IMR-90 (cell line): ENCODE measurements at regions not wholly inside any gene's neighbourhood (a gene's known extent, or its start where the extent isn't known, plus 50 kb on each side); places are given as distances from the start of the nearest gene placed in this dataset.
A peak's percentile ranks its signal among the peaks of the same experiment; 100 is the strongest.
"Not testable (repeated sequence)": the region's sequence is repeated elsewhere in the genome, so short reads cannot be mapped to it uniquely, and the experiment has no call there.

Source experiments
- ATAC-seq: fragments of 200-7000 bp; cut with Tn5 transposase; 2 replicates; pipeline ENCODE4 v1.9.1; 2020; ENCODE audit warnings: low read depth, mild to moderate bottlenecking, moderate library complexity
- BruUV-seq: library from RNA; stranded (reverse); fragments of 400-500 nt; replicated peaks from 2 replicates; lab custom pipeline; 2021; lab: Mats Ljungman, UMichigan
- CTCF ChIA-PET: fragments of 300-600 bp; formaldehyde crosslinking; extraction: SDS; loops from one replicate; lab custom pipeline; 2021; ENCODE audit warnings: antibody characterized with exemption; lab: Yijun Ruan, JAX
- POLR2A ChIA-PET: fragments of 300-600 bp; sonication (Branson Sonifier 250); formaldehyde crosslinking; loops from one replicate; lab custom pipeline; 2022; ENCODE audit warnings: antibody characterized with exemption; ENCODE audit not compliant: unreplicated experiment; lab: Charles Lee
- DNase-seq: peaks from one replicate; pipeline ENCODE4 v3.0.0; 2013
- H2AFZ ChIP-seq: replicated peaks from 2 replicates; pipeline ENCODE3; 2013; ENCODE audit warnings: low read length, mild to moderate bottlenecking; ENCODE audit not compliant: poor library complexity
- H2AK5ac ChIP-seq: 2 replicates; pipeline ENCODE4 v1.6.1; 2013; ENCODE audit warnings: low read depth, low read length, inconsistent platforms
- H2AK9ac ChIP-seq: replicated peaks from 2 replicates; pipeline ENCODE3; 2013; ENCODE audit warnings: mild to moderate bottlenecking, low read depth, low read length, moderate library complexity; ENCODE audit not compliant: poor library complexity
- H2BK120ac ChIP-seq: 2 replicates; pipeline ENCODE4 v1.6.1; 2013; ENCODE audit warnings: low read depth, low read length, inconsistent platforms
- H2BK15ac ChIP-seq: 3 replicates; pipeline ENCODE4 v1.6.1; 2013; ENCODE audit warnings: low read depth, low read length, inconsistent platforms
- H2BK20ac ChIP-seq: 2 replicates; pipeline ENCODE4 v1.6.1; 2013; ENCODE audit warnings: low read depth, mild to moderate bottlenecking, inconsistent platforms, low read length, moderate library complexity
- H2BK5ac ChIP-seq: 2 replicates; pipeline ENCODE4 v1.6.1; 2013; ENCODE audit warnings: mild to moderate bottlenecking, low read depth, low read length, inconsistent platforms; ENCODE audit not compliant: poor library complexity, severe bottlenecking
- H3K14ac ChIP-seq: replicated peaks from 2 replicates; pipeline ENCODE4 v1.6.1; 2013; ENCODE audit warnings: low read depth, low read length, inconsistent platforms
- H3K18ac ChIP-seq: 2 replicates; pipeline ENCODE4 v1.6.1; 2013; ENCODE audit warnings: low read depth, low read length, control low read depth
- H3K23ac ChIP-seq: 2 replicates; pipeline ENCODE4 v1.6.1; 2013; ENCODE audit warnings: low read depth, low read length, inconsistent platforms
- H3K27ac ChIP-seq: 2 replicates; pipeline ENCODE4 v1.5.1; 2013; ENCODE audit warnings: mild to moderate bottlenecking, control low read depth, low read length; ENCODE audit not compliant: insufficient read depth
- H3K27me3 ChIP-seq: 2 replicates; pipeline ENCODE4 v1.6.1; 2013; ENCODE audit warnings: low read length; ENCODE audit not compliant: control insufficient read depth, insufficient read depth
- H3K36me3 ChIP-seq: 2 replicates; pipeline ENCODE4 v1.6.1; 2013; ENCODE audit warnings: low read length, mixed read lengths; ENCODE audit not compliant: control insufficient read depth, insufficient read depth
- H3K4ac ChIP-seq: 2 replicates; pipeline ENCODE4 v1.6.1; 2013; ENCODE audit warnings: low read depth, low read length, inconsistent platforms
- H3K4me1 ChIP-seq: 2 replicates; pipeline ENCODE4 v1.6.1; 2013; ENCODE audit warnings: low read length, mixed read lengths; ENCODE audit not compliant: control insufficient read depth, insufficient read depth
- H3K4me2 ChIP-seq: 2 replicates; pipeline ENCODE4 v1.6.1; 2013; ENCODE audit warnings: low read depth, mild to moderate bottlenecking, control low read depth, low read length, moderate library complexity
- H3K4me3 ChIP-seq: 2 replicates; pipeline ENCODE4 v1.5.1; 2013; ENCODE audit warnings: low read depth, mild to moderate bottlenecking, control low read depth, low read length, moderate library complexity; ENCODE audit not compliant: insufficient read depth
- H3K56ac ChIP-seq: 2 replicates; pipeline ENCODE4 v1.6.1; 2013; ENCODE audit warnings: low read length, inconsistent platforms; ENCODE audit not compliant: insufficient read depth; ENCODE audit errors: extremely low read depth
- H3K79me1 ChIP-seq, 2 experiments: 2 replicates each; pipeline ENCODE4 v1.6.1; 2013; ENCODE audit warnings: low read length in 2 of 2, inconsistent platforms in 1 of 2, low read depth in 1 of 2
- H3K9ac ChIP-seq: 2 replicates; pipeline ENCODE4 v1.6.1; 2013; ENCODE audit warnings: low read depth, low read length, control low read depth
- H3K9me1 ChIP-seq: 2 replicates; pipeline ENCODE4 v1.6.1; 2013; ENCODE audit warnings: low read length, inconsistent platforms; ENCODE audit not compliant: insufficient read depth
- H3K9me3 ChIP-seq: 2 replicates; pipeline ENCODE4 v1.6.1; 2013; ENCODE audit warnings: low read length; ENCODE audit not compliant: control insufficient read depth, insufficient read depth
- H4K20me1 ChIP-seq: 2 replicates; pipeline ENCODE4 v1.6.1; 2013; ENCODE audit warnings: low read length, inconsistent platforms; ENCODE audit not compliant: insufficient read depth
- H4K5ac ChIP-seq: 2 replicates; pipeline ENCODE4 v1.6.1; 2013; ENCODE audit warnings: mild to moderate bottlenecking, low read depth, low read length, control low read depth
- H4K8ac ChIP-seq, 2 experiments: 2 replicates each; pipeline ENCODE4 v1.6.1; 2013; ENCODE audit warnings: low read depth in 2 of 2, low read length in 2 of 2, control low read depth in 1 of 2, inconsistent platforms in 1 of 2
- H4K91ac ChIP-seq: 2 replicates; pipeline ENCODE4 v1.6.1; 2013; ENCODE audit warnings: low read depth, low read length, inconsistent platforms; ENCODE audit not compliant: insufficient read depth
- CEBPB ChIP-seq: IDR thresholded peaks from 2 replicates; pipeline ENCODE4 v1.6.1; 2012; ENCODE audit warnings: low read depth, low read length, improper control_type of control experiment
- WGBS, 2 experiments: methylation state at CpG; one replicate each; pipeline versions ENCODE4 v1.1.5 to v1.1.7; 2013; ENCODE audit warnings: missing lambda C conversion rate in 2 of 2; ENCODE audit not compliant: insufficient read length in 1 of 2; ENCODE audit errors: extremely low coverage in 2 of 2; 5-methylcytosine and 5-hydroxymethylcytosine counted together
- dilution Hi-C: fragments of 300-500 bp; cut with HindIII; formaldehyde crosslinking; loops from one replicate; pipeline ENCODE4 v1.14.3; 2018; ENCODE audit warnings: low sequenced_read_pairs; ENCODE audit not compliant: unreplicated experiment
- in situ Hi-C: fragments of 300-500 bp; cut with MboI; formaldehyde crosslinking; loops from 3 replicates; pipeline ENCODE4 v1.14.3; 2019; ENCODE audit warnings: low sequenced_read_pairs, inconsistent platforms, mixed read lengths
- intact Hi-C: fragments of 100-400 bp; cut with micrococcal nuclease; formaldehyde crosslinking; loops from 2 replicates; pipeline ENCODE4 v1.10.0; 2022

- H3K18ac ChIP-seq, CTCF ChIA-PET: not testable (repeated sequence)
- WGBS, 2 experiments = no CpG with 5 or more reads among the region's 2 CpGs
Measured at GRCh38 chr4:170194794-170195193, 105.0 kb upstream of the AADAT start.

More at GRCh38 chr4:170194794-170195193, 105.0 kb upstream of the AADAT start:
- H2AK5ac ChIP-seq, ATAC-seq, H3K4me1 ChIP-seq, H2BK15ac ChIP-seq, dilution Hi-C loops, H3K79me1 ChIP-seq, H3K23ac ChIP-seq, H3K9me1 ChIP-seq, H2BK120ac ChIP-seq, H4K91ac ChIP-seq, H3K27me3 ChIP-seq, H3K4me3 ChIP-seq, DNase-seq, H2BK20ac ChIP-seq, in situ Hi-C loops, H3K36me3 ChIP-seq, H3K9me3 ChIP-seq, H4K8ac ChIP-seq, H3K4me2 ChIP-seq, H2AK9ac ChIP-seq, H3K27ac ChIP-seq, H3K9ac ChIP-seq, H4K20me1 ChIP-seq, H4K5ac ChIP-seq, H2BK5ac ChIP-seq, H3K4ac ChIP-seq, intact Hi-C loops, POLR2A ChIA-PET, H3K56ac ChIP-seq, BruUV-seq, H3K14ac ChIP-seq, H2AFZ ChIP-seq: not testable (repeated sequence)
- TF ChIP-seq CEBPB = peak; percentile 41
